Heart left ventricle (tissue), 13 donors: ENCODE measurements at regions not wholly inside any gene's neighbourhood (a gene's known extent, or its start where the extent isn't known, plus 50 kb on each side); places are given as distances from the start of the nearest gene placed in this dataset.

Experiments
- POLR2A ChIP-seq, 2 donors: fragments of 450-650 bp; IDR thresholded peaks; one replicate each; pipeline ENCODE4 v1.6.1; 2017; ENCODE audit warnings: antibody characterized with exemption in 2 of 2, mild to moderate bottlenecking in 2 of 2, moderate library complexity in 2 of 2
- TF ChIP-seq, protein P1 (sequence below), 12 donors: fragments of 200-600 bp; sonication (generic) in 4 of 12; IDR thresholded peaks; one replicate each; pipeline versions ENCODE4 v1.5.0 to v1.8.0; 2018 to 2022; ENCODE audit warnings: antibody characterized with exemption in 12 of 12, mild to moderate bottlenecking in 5 of 12
- donor health status: ischemic (EF 13 %, LVEDD 7.1; RV severe dilation, severe dysfunction).
- donor health status: DM: no; HTN: yes; CAD: no.
- donor health status: DM: no; HTN: no; CAD: no.
- donor health status: ischemic (EF 25% LVEDD 6.9; RV normal size, moderate dysfunction).
- donor health status: ischemic (EF 25% LVEDD 5.7; RV mildly dilated, moderate dysfunction).
- donor health status: ischemic (EF 35%, LVEDD 5.7; RV mildly dilated, moderate dysfunction).
- donor health status: nonischemic (EF 11% LVEDD 7.7; RV severe dilation, severe dysfunction).
- donor health status: DM: yes; HTN: yes; CAD: no.
- donor health status: PGD.
- donor health status: ischemic (EF 29% LVEDD 5.4; RV normal size, mild dysfunction).
- donor health status: nonischemic (EF 23%, LVEDD 6.1; RV moderate dilation, normal function).

DNA sequence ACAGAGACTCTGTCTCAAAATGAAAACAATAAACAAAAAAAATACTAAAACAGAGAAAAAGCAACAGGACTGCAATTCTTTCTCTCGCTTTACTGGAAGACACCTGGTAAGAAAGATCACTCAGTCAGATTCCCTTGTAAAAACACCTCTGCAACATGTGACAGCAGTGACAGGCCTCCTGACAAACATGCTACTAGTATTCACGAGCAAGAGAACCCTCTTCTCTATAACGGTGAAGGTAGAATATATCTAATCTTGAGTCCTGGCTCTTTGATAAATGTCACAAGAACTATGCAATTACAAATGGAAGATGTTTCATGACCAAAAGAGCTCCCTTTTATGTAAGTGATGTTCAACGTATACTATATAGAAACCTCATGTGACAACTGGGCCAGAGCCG is 986.7 kb upstream of the LRRN3 start:
- TF ChIP-seq, protein P1, sequence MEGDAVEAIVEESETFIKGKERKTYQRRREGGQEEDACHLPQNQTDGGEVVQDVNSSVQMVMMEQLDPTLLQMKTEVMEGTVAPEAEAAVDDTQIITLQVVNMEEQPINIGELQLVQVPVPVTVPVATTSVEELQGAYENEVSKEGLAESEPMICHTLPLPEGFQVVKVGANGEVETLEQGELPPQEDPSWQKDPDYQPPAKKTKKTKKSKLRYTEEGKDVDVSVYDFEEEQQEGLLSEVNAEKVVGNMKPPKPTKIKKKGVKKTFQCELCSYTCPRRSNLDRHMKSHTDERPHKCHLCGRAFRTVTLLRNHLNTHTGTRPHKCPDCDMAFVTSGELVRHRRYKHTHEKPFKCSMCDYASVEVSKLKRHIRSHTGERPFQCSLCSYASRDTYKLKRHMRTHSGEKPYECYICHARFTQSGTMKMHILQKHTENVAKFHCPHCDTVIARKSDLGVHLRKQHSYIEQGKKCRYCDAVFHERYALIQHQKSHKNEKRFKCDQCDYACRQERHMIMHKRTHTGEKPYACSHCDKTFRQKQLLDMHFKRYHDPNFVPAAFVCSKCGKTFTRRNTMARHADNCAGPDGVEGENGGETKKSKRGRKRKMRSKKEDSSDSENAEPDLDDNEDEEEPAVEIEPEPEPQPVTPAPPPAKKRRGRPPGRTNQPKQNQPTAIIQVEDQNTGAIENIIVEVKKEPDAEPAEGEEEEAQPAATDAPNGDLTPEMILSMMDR (IDR thresholded peaks at IDR 0.05), result no peak
- no peak for TF ChIP-seq POLR2A (IDR thresholded peaks at IDR 0.05)
